ENCODE measurements at regions not wholly inside any gene's neighbourhood (a gene's known extent, or its start where the extent isn't known, plus 50 kb on each side); places are given as distances from the start of the nearest gene placed in this dataset.

DNA sequence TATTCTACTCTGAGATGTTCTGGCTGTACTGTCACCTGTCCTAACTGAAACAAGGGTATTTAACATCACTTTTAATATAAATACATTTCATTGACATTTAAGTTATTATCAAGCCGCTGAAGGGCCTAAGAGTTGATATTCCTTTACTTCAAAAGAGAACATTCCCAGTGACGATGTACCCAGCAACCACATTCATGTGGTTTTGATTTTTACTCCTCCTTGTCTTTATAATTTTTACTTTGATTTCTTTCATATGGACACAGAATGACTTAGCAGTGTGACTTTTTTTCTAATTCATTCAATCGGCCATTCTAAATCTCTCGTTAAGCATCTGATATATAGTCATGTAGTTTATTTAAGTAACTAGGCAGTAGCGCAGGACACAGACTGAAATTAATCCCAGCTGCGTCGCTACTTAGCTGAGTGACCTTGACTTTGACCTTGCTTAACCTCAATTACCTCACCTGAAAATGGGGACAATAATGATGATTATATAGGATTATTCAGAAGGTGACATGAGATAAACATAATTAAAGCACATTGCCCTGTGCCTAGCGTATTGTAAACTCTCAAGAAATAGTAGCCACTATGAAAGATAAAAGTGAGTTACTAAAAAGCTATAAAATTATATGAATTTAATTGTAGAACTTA is 476.6 kb downstream of the SETD4 start:
- 82 to 85% methylated on average over 8 of the region's 8 CpGs for WGBS, 2 donors
- TF ChIP-seq POLR2A (IDR thresholded peaks at IDR 0.05) = no peak
- TF ChIP-seq, protein P1, sequence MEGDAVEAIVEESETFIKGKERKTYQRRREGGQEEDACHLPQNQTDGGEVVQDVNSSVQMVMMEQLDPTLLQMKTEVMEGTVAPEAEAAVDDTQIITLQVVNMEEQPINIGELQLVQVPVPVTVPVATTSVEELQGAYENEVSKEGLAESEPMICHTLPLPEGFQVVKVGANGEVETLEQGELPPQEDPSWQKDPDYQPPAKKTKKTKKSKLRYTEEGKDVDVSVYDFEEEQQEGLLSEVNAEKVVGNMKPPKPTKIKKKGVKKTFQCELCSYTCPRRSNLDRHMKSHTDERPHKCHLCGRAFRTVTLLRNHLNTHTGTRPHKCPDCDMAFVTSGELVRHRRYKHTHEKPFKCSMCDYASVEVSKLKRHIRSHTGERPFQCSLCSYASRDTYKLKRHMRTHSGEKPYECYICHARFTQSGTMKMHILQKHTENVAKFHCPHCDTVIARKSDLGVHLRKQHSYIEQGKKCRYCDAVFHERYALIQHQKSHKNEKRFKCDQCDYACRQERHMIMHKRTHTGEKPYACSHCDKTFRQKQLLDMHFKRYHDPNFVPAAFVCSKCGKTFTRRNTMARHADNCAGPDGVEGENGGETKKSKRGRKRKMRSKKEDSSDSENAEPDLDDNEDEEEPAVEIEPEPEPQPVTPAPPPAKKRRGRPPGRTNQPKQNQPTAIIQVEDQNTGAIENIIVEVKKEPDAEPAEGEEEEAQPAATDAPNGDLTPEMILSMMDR (IDR thresholded peaks at IDR 0.05) = no peak
- no peak for DNase-seq (ENCODE audit: low spot score in 2 of 2)
- intact Hi-C loops (cut with DNase I; ENCODE audit: low total_unique reads) = no loop called here
- no peak overlapping the region for H3K4me3 ChIP-seq (ENCODE audit: low read depth, poor library complexity, severe bottlenecking)

DNA sequence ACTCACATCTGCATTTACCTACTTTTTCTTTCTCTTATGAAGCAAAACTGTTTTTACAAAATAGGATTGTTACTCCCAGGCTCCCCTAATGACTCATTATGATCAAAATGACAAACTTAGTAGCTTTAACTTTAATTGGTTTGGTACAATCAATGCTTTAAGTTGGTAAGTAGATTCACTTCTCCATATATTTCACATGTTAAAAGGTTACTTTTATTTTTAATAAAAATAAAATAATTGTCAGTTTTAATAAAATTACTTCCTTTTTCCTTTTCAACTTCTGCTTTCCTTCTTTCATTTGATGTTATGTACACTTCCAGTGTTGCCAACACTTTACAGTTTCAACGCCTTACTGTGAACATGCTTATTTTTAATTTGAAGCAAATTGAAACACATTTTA is 477.6 kb downstream of the SETD4 start:
- TF ChIP-seq, protein P1 (IDR thresholded peaks at IDR 0.05) = no peak
- no peak for TF ChIP-seq POLR2A (IDR thresholded peaks at IDR 0.05)
- DNase-seq (ENCODE audit: low spot score in 2 of 2) = no peak
- intact Hi-C loops (cut with DNase I; ENCODE audit: low total_unique reads) = no loop called here
- no peak overlapping the region for H3K4me3 ChIP-seq (ENCODE audit: low read depth, poor library complexity, severe bottlenecking)
- 67 to 76% methylated on average over 1 of the region's 1 CpG for WGBS, 2 donors

DNA sequence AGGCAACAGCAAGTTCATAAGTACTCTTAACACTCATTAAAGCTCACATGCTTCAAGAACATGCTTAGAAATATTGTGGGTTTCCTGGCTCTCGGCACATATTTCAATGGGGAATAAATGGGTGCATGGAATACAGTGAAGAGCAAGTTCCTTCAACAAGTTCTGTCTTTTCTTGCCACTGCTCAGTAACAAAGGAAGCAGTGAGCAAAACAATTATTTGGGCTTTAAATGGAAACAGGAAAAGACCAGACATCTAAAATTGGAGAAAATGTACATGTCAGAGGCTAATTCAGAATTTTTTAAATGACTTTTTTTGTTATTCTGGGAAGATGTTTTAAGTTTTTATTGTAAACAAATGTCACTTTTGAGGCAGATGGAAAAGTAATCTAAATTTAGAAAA is 478.7 kb downstream of the SETD4 start:
- 62 to 75% methylated on average over 1 of the region's 1 CpG for WGBS, 2 donors
- no peak for DNase-seq (ENCODE audit: low spot score in 2 of 2)
- TF ChIP-seq, protein P1 (IDR thresholded peaks at IDR 0.05) = no peak
- TF ChIP-seq POLR2A (IDR thresholded peaks at IDR 0.05) = no peak
- intact Hi-C loops (cut with DNase I; ENCODE audit: low total_unique reads) = no loop called here
- no peak overlapping the region for H3K4me3 ChIP-seq (ENCODE audit: low read depth, poor library complexity, severe bottlenecking)

DNA sequence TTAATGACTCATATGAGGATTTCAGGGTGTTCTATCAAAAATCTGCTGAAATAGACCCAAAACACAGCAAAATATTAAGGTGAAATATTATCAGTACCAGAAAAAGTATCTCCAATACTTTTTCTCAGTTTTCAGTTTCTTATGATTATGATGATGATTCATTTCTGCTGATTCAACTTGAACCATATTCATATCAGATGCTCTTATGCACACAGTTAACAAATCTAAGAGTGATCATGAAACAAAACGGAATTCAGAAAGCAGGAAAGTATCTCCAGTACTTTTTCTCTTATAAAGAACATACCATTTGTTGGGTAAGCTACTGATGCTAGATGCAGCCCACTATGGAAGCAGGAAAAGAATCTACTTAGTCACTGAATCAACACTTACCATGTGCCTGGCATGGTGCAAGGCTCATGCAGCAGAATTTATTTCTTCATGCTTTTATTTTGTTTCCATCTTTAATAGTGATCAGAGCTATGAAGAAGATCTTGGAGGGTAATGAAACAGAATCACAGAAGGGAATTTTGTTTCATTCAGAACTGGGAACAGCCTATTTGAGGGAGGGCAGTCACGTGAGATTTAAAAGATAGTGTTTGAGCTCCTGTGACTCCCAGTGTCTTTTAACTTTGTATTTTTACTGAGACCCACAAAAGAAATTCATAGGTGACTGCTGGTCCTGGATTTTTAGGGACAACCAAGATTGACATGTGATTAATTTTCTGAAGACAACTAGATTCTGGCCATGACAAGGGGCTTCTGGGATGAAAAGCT is 480.6 kb downstream of the SETD4 start:
- TF ChIP-seq POLR2A (IDR thresholded peaks at IDR 0.05) = no peak
- TF ChIP-seq, protein P1 (IDR thresholded peaks at IDR 0.05) = no peak

DNA sequence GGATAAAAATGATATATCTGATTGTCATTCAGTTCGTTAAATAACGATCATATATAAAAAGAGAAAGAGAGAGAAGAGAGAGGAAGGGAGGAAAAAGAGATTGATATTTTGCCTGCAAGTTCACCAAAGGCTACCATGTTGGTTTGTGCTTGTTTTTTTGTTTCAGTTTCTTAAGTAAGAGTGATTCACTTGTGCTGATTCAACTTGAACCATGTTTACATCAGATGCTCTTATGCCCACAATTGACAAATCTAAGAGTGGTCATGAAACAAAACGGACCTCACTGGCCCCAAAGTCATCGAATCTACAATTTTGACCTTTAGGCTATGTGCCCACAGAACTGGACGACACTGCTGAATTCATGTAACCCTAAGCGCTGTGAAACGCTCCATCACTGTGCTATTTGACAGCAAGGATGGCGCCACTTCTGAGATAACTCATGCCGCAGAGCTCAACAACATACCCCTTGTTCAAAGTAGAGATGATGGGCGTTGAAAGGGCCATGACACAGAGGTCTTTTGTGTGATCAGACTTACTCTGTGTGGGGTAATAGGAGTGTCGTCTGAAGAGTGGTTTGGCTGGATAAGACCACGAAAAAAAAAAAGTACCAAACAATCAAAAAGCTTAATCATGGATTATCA is 481.4 kb downstream of the SETD4 start:
- DNase-seq (ENCODE audit: low spot score in 2 of 2) = no peak
- WGBS, 2 donors = 85 to 88% methylated on average over 12 of the region's 12 CpGs
- intact Hi-C loops (cut with DNase I; ENCODE audit: low total_unique reads) = no loop called here
- TF ChIP-seq, protein P1 (IDR thresholded peaks at IDR 0.05) = no peak
- no peak for TF ChIP-seq POLR2A (IDR thresholded peaks at IDR 0.05)
- no peak overlapping the region for H3K4me3 ChIP-seq (ENCODE audit: low read depth, poor library complexity, severe bottlenecking)

More for the DNA sequence above, 480.6 kb downstream of the SETD4 start:
- DNase-seq (ENCODE audit: low spot score in 2 of 2) = no peak
- no peak overlapping the region for H3K4me3 ChIP-seq (ENCODE audit: low read depth, poor library complexity, severe bottlenecking)
- WGBS, 2 donors = 72 to 77% methylated on average over 2 of the region's 2 CpGs
- intact Hi-C loops (cut with DNase I; ENCODE audit: low total_unique reads) = no loop called here
